GM13976 (cell line): ENCODE measurements at regions not wholly inside any gene's neighbourhood (a gene's known extent, or its start where the extent isn't known, plus 50 kb on each side); places are given as distances from the start of the nearest gene placed in this dataset.

Experiments
- DNase-seq: peaks from one replicate; pipeline ENCODE4 v3.0.0; 2012; ENCODE audit warnings: low spot score
- CTCF ChIP-seq: IDR thresholded peaks from 2 replicates; pipeline ENCODE4 v1.5.1; 2012; ENCODE audit warnings: borderline replicate concordance, mild to moderate bottlenecking; ENCODE audit not compliant: insufficient read depth; ENCODE audit errors: extremely low read depth, missing control alignments, control extremely low read depth
- in situ Hi-C: fragments of 300-500 bp; cut with MboI; formaldehyde crosslinking; loops from one replicate; pipeline ENCODE4 v1.12.0; 2022; ENCODE audit warnings: low sequenced_read_pairs, mixed read lengths, inconsistent platforms; ENCODE audit not compliant: unreplicated experiment

GRCh38 chr15:25616471-25616870 lies 177.6 kb upstream of the UBE3A start:
- TF ChIP-seq CTCF, result no peak
- no peak for DNase-seq
- in situ Hi-C loops, result no loop called here

DNA sequence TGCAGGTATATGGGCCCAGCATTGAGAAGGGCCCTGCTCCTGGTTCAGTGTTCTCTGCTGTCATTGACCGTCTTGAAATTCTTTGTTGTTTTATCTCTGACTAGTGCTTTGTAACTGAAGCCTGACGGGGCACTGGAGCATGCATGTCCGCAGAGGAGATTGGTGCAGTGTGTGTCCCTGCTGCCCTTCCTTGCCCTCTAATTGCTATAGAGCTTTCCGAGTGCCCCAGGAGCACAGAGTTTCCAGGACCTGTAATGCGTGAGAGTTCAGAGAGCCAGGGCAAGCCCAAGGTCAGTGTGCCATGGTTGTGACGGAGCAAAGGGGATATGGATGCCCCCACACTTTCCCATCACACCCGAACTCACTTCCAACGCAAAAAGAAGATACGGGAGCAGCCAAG lies 174.3 kb upstream of the UBE3A start:
- in situ Hi-C loops, result no loop called here
- TF ChIP-seq CTCF, result no peak
- DNase-seq, result no peak

- no peak for TF ChIP-seq CTCF
- in situ Hi-C loops, result no loop called here
- no peak for DNase-seq
Measured at GRCh38 chr15:25611603-25612002, 172.8 kb upstream of the UBE3A start.

GRCh38 chr15:25609371-25609770 lies 170.5 kb upstream of the UBE3A start:
- no peak for DNase-seq
- no peak for TF ChIP-seq CTCF
- in situ Hi-C loops, result no loop called here

DNA sequence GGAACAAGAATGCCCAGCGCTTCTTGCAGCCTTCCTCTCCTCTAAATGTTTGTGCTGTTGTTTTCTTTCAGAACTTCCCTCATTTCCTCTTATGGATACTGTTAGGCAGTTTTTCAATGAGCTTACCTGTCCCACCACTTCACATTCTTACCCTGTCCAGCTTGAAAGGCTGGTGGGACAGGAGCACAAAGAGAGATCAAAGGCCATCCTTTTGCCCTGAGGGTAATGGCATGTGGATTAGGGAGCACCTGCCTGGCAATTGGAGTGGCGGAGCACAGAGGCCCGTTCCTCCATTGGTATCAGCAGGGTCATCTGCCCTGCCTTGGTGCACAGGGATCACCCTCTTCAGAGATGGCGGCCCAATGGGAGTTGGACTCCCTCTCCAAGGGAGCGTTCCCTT lies 170.1 kb upstream of the UBE3A start:
- TF ChIP-seq CTCF, result no peak
- in situ Hi-C loops, result no loop called here
- DNase-seq, result no peak

DNA sequence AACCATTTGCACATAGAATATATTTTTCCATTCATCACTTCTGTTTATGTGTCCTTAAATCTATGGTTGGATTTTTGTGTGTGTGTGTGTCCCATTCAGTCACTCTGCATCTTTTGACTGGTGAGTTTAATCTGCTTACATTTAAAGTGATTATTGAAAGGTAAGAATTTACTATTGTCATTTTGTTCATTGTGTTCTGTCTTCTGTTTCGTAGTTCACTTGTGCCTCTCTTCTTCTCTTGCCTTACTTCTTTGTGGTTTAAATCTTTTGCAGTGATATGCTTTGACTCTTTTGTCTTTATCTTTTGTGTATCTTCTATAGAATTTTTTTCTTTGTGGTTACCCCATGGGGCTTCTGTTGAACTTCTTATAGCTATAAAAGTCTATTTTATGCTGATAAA lies 166.3 kb upstream of the UBE3A start:
- in situ Hi-C loops, result no loop called here
- TF ChIP-seq CTCF, result no peak
- DNase-seq, result no peak

- no peak for DNase-seq
- TF ChIP-seq CTCF, result no peak
- in situ Hi-C loops, result no loop called here
Measured at GRCh38 chr15:25600751-25601150, 161.9 kb upstream of the UBE3A start.
